Astrocyte (in vitro differentiated cells and primary cell): ENCODE measurements at regions not wholly inside any gene's neighbourhood (a gene's known extent, or its start where the extent isn't known, plus 50 kb on each side); places are given as distances from the start of the nearest gene placed in this dataset.

Experiments
- DNase-seq: peaks from one replicate; pipeline ENCODE4 v3.0.0-alpha.2; 2010; ENCODE audit warnings: low read depth
- FAIRE-seq: peaks from 2 replicates; lab custom pipeline; 2011; peaks lifted over from hg19 to GRCh38; lab: Jason Lieb, UNC
- H2AFZ ChIP-seq: 2 replicates; pipeline ENCODE4 v1.6.0; 2012; ENCODE audit warnings: low read depth, low read length, inconsistent platforms
- H3K27ac ChIP-seq: 2 replicates; pipeline ENCODE4 v1.5.1; 2011; ENCODE audit warnings: low read depth, low read length, inconsistent platforms
- H3K27me3 ChIP-seq: 2 replicates; pipeline ENCODE4 v1.6.0; 2011; ENCODE audit warnings: low read length, inconsistent platforms; ENCODE audit not compliant: insufficient read depth
- H3K36me3 ChIP-seq: 2 replicates; pipeline ENCODE4 v1.5.1; 2011; ENCODE audit warnings: low read length, inconsistent platforms; ENCODE audit not compliant: insufficient read depth
- H3K4me1 ChIP-seq: 2 replicates; pipeline ENCODE4 v1.5.1; 2011; ENCODE audit warnings: low read length, inconsistent platforms; ENCODE audit not compliant: insufficient read depth
- H3K4me2 ChIP-seq: 2 replicates; pipeline ENCODE4 v1.6.0; 2012; ENCODE audit warnings: low read length, inconsistent platforms
- H3K4me3 ChIP-seq: 2 replicates; pipeline ENCODE4 v1.5.1; 2011; ENCODE audit warnings: low read depth, mild to moderate bottlenecking, low read length, inconsistent platforms; ENCODE audit not compliant: insufficient read depth
- H3K79me2 ChIP-seq: 2 replicates; pipeline ENCODE4 v1.6.0; 2012; ENCODE audit warnings: mild to moderate bottlenecking, low read length, inconsistent platforms; ENCODE audit not compliant: insufficient read depth
- H3K9ac ChIP-seq: 2 replicates; pipeline ENCODE4 v1.6.0; 2012; ENCODE audit warnings: mild to moderate bottlenecking, low read length, inconsistent platforms
- H3K9me3 ChIP-seq: 2 replicates; pipeline ENCODE4 v1.5.1; 2012; ENCODE audit warnings: low read depth, mild to moderate bottlenecking, low read length, inconsistent platforms; ENCODE audit not compliant: insufficient read depth
- H4K20me1 ChIP-seq: 2 replicates; pipeline ENCODE4 v1.6.0; 2012; ENCODE audit warnings: low read length, inconsistent platforms; ENCODE audit not compliant: insufficient read depth
- H3K27ac Mint-ChIP-seq: one replicate; pipeline ENCODE4 v1.8.0; 2021; ENCODE audit warnings: mild to moderate bottlenecking, mixed read lengths; ENCODE audit not compliant: unreplicated experiment
- H3K27me3 Mint-ChIP-seq: one replicate; pipeline ENCODE4 v1.8.0; 2021; ENCODE audit warnings: low read depth, mixed read lengths; ENCODE audit not compliant: unreplicated experiment
- H3K36me3 Mint-ChIP-seq: one replicate; pipeline ENCODE4 v1.8.0; 2021; ENCODE audit warnings: low read depth, mixed read lengths; ENCODE audit not compliant: unreplicated experiment
- H3K4me1 Mint-ChIP-seq: one replicate; pipeline ENCODE4 v1.8.0; 2021; ENCODE audit warnings: low read depth, mixed read lengths; ENCODE audit not compliant: unreplicated experiment
- H3K4me3 Mint-ChIP-seq: one replicate; pipeline ENCODE4 v1.8.0; 2021; ENCODE audit warnings: mild to moderate bottlenecking, moderate library complexity, mixed read lengths; ENCODE audit not compliant: unreplicated experiment
- H3K9me3 Mint-ChIP-seq: one replicate; pipeline ENCODE4 v1.8.0; 2021; ENCODE audit warnings: mild to moderate bottlenecking, mixed read lengths; ENCODE audit not compliant: unreplicated experiment
- EZH2 ChIP-seq: IDR thresholded peaks from 2 replicates; pipeline ENCODE4 v1.6.1; 2012; ENCODE audit warnings: mild to moderate bottlenecking, low read length, inconsistent platforms; ENCODE audit not compliant: insufficient read depth
- TF ChIP-seq, protein P1 (sequence below): IDR thresholded peaks from 2 replicates; pipeline ENCODE4 v1.5.1; 2011; ENCODE audit warnings: low read depth, mild to moderate bottlenecking, inconsistent platforms, low read length, moderate library complexity; ENCODE audit not compliant: insufficient read depth

DNA sequence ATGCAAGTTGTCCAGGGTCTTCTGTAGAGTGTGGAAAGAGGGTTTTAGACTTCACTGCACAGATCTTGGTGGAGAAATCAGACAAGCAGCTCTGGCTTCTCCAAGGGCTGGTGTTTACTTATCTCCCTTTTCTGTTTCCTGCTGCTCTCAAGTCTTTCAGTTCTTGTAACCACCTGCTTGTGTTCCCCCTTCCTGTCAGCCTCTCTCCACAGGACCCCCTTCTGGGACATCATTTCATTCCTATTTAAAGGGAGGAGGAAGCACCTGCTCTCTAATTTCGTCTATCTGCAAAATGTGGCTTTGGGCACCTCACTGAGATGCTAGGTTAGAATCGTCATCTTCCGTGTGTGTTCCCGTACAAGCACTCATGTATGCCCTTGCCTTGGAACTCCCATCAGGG is 636.2 kb downstream of the MTRR start:
- Histone ChIP-seq H3K9ac (no peak overlapping the region), H3K4me1 (no peaks in the 10 kb centered on the region), H3K36me3 (no peaks in the 10 kb centered on the region), H3K4me3 (no peak overlapping the region), H4K20me1 (no peaks in the 10 kb centered on the region), H3K79me2 (no peaks in the 10 kb centered on the region), H2AFZ (no peak overlapping the region), H3K27me3 (no peaks in the 10 kb centered on the region), H3K4me2 (no peak overlapping the region), H3K9me3 (no peaks in the 10 kb centered on the region), H3K27ac (no peak overlapping the region)
- Mint-ChIP-seq H3K27me3 (no peaks in the 10 kb centered on the region), H3K9me3 (no peaks in the 10 kb centered on the region), H3K27ac (no peak overlapping the region), H3K4me3 (no peak overlapping the region), H3K36me3 (no peaks in the 10 kb centered on the region), H3K4me1 (peaks cover 4% of the 10 kb centered on the region)
- FAIRE-seq (no peak), DNase-seq (no peak)
- TF ChIP-seq, protein P1, sequence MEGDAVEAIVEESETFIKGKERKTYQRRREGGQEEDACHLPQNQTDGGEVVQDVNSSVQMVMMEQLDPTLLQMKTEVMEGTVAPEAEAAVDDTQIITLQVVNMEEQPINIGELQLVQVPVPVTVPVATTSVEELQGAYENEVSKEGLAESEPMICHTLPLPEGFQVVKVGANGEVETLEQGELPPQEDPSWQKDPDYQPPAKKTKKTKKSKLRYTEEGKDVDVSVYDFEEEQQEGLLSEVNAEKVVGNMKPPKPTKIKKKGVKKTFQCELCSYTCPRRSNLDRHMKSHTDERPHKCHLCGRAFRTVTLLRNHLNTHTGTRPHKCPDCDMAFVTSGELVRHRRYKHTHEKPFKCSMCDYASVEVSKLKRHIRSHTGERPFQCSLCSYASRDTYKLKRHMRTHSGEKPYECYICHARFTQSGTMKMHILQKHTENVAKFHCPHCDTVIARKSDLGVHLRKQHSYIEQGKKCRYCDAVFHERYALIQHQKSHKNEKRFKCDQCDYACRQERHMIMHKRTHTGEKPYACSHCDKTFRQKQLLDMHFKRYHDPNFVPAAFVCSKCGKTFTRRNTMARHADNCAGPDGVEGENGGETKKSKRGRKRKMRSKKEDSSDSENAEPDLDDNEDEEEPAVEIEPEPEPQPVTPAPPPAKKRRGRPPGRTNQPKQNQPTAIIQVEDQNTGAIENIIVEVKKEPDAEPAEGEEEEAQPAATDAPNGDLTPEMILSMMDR, result no peak

DNA sequence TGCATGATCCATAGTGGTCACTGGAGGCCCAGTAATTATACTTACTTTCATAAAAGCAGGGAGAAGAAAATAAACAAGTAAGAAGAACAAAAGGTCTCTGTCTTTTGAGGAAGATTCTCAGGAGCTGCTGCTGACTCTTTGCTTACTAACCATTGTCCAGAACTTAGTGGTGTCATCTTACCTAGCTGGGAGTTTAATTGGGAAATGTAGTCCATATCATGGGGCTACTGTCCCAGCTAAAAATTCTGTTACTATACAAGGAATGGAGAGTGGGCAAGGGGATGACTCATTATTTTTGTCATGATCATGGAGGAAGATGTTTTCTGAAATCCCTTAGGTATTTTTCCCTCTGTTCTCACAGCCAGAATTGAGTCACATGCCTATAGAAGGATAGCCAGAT is 639.3 kb downstream of the MTRR start:
- no peak for DNase-seq
- Histone ChIP-seq H3K4me3 (no peak overlapping the region), H3K36me3 (no peaks in the 10 kb centered on the region), H4K20me1 (no peaks in the 10 kb centered on the region), H3K9me3 (no peaks in the 10 kb centered on the region), H3K4me1 (no peaks in the 10 kb centered on the region), H3K9ac (no peak overlapping the region), H3K79me2 (no peaks in the 10 kb centered on the region), H3K4me2 (no peak overlapping the region), H3K27ac (no peak overlapping the region), H3K27me3 (no peaks in the 10 kb centered on the region), H2AFZ (no peak overlapping the region)
- H3K9me3 Mint-ChIP-seq, result no peaks in the 10 kb centered on the region
- H3K4me3 Mint-ChIP-seq, result no peak overlapping the region
- no peaks in the 10 kb centered on the region for H3K36me3 Mint-ChIP-seq
- peaks cover 6% of the 10 kb centered on the region for H3K4me1 Mint-ChIP-seq
- no peaks in the 10 kb centered on the region for H3K27me3 Mint-ChIP-seq
- H3K27ac Mint-ChIP-seq, result no peak overlapping the region
- TF ChIP-seq, protein P1, result no peak
- peak; percentile 26 for FAIRE-seq

DNA sequence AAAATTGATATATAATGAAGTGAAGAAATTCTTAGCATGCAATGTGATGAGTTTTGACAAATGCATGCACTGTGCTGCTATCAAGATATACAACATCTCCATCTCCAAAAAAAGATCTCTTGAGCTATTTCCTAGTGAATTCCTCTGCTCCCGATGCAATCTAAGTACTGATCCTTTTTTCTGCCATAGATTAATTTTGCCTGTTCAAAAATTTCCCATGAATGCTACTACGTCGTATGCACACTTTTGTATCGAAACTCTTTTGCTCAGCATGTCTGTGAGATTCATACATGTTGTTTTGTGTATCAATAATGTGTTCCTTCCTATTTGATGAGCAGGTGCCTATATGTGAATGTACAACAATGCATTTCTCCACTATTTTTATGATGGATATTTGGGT is 647.4 kb downstream of the MTRR start:
- H3K4me2 ChIP-seq, result no peak overlapping the region
- H4K20me1 ChIP-seq, result no peaks in the 10 kb centered on the region
- H2AFZ ChIP-seq, result no peak overlapping the region
- H3K4me3 Mint-ChIP-seq, result no peak overlapping the region
- FAIRE-seq (no peak), DNase-seq (no peak)
- no peaks in the 10 kb centered on the region for H3K27me3 Mint-ChIP-seq
- peaks cover 23% of the 10 kb centered on the region for H3K4me1 Mint-ChIP-seq
- no peak overlapping the region for H3K27ac ChIP-seq
- H3K27me3 ChIP-seq, result no peaks in the 10 kb centered on the region
- H3K4me1 ChIP-seq, result no peaks in the 10 kb centered on the region
- no peak overlapping the region for H3K9ac ChIP-seq
- H3K36me3 ChIP-seq, result no peaks in the 10 kb centered on the region
- H3K4me3 ChIP-seq, result no peak overlapping the region
- H3K79me2 ChIP-seq, result no peaks in the 10 kb centered on the region
- H3K27ac Mint-ChIP-seq, result no peak overlapping the region
- H3K9me3 ChIP-seq, result no peaks in the 10 kb centered on the region
- H3K9me3 Mint-ChIP-seq, result peaks cover 7% of the 10 kb centered on the region
- H3K36me3 Mint-ChIP-seq, result no peaks in the 10 kb centered on the region
- TF ChIP-seq EZH2, result no peak
- TF ChIP-seq, protein P1, result no peak
